ENCODE measurements at regions not wholly inside any gene's neighbourhood (a gene's known extent, or its start where the extent isn't known, plus 50 kb on each side); places are given as distances from the start of the nearest gene placed in this dataset.

- no peak for DNase-seq
Observed at GRCh38 chr14:101110729-101111619, 207.5 kb upstream of the RTL1 start.

GRCh38 chr14:101111620-101112290 is 208.2 kb upstream of the RTL1 start:
- DNase-seq: no peak

DNA sequence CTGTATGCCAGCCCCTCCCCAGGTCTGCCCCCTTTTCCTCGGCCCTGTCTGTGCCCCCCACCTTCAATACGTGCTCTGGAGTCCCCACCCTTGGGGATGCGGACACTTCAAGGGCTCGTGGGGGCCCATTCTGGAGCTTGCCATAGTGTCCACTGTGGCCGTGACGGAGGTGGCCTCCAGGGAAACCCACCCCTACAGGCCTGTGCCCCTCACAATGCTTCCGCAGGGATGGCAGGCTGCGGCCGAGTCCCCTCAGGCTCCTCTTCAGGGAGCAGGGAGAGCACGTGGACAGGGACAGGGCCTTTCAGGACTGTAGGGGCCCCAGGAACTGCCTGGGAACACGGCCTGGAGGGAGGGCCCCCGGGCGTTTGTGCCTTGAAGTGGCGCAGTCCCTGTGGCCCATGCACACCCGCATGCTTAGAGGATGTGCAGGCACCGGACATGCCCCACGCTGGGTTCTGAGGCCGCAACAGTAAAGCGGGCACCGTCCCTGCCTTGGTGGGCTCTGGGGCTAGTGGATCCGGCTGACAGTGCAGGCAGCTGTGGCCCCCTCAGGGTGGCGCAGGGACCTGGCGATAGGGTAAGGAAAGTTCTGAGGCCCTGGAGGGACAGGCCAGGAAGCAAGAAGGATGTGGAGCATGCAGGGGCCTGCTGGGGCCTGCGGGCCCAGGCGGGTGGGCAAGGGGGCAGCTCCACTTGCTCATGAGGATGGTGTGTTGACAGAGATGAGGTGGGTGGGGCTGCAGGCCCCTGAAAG is 209.0 kb upstream of the RTL1 start:
- no peak for DNase-seq

- DNase-seq: no peak
Observed at GRCh38 chr14:101113108-101113612, 209.6 kb upstream of the RTL1 start.

DNA sequence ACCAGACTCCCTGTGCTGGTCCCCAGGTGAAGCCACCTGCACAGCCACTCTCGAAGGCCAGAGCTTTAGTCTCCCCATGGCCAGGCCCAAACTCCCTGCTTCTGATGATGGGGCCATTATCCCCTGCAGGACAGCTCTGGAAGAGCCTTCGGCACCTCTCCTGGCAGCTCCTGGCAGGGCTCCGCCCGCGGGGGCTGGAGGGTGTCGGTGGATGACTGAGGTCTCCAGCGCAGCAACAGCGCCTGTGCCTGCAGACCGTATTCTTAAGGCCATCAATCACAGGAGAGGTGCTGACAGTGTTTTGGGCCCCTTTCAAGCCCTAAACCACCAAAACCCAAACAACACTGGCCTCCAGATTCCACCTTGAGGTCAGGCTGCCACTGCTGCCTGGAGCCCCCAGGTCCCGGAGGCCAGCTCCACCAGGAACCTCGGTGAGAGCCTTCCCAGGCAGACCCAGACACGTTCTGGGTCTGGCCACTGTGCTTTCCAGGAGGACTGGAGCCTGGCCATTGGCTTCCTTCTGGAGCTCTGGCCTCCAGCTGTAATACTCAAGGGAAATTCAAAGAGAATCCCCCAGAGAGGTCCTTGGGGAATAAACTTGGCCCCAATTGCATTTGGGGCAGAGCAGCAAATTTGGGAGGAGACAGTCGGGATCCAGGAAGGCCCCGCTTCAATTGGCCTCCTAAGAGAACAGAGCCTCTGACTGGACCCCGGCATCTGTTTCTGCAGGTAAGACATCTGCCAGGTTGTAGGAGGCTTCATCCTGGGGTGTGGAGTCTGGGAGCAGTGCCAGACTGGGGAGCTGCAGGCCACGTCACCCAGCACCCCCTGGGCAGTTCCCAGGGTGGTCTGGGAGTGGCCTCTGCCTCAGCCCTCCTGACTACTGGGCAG is 210.6 kb upstream of the RTL1 start:
- no peak for DNase-seq

DNA sequence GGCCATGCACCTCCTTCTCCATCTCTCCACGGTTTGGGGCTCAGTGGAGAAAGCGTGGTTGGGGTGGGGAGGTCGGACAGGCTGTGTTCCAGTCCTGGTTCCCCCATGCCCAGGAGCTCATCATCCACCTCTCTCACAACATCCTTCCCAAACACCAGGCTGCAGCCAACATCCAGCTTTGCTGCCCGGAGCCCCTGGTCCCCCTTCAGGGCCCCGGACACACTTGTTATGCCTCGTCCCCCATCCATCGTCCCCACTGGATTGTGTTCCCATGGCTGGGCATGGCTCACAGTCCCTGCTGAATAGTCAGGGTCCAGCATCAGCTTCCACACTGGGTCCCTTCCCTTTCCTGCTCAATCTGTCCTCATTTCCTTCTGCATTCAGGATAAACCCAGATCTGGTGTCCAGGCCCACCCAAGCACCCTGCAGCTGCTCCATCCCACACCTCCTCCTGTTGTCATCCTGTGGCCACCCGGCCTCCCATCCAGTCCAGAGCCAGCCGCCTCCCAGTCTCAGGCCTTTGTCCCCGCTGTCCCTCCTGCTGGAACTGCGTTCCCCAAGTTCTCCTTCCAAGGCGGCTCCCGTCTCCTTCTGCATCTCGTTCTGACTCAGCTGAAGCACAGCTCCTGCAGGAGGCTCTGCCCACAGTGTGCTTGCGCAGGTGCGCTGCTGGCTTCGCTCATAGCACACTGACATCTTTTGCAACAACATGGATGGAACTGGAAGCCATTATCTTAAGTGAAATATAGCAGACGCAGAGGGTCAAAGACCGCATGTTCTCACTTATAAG is 211.4 kb upstream of the RTL1 start:
- DNase-seq: no peak

GRCh38 chr14:101115652-101116051 is 212.1 kb upstream of the RTL1 start:
- no peak for DNase-seq

DNA sequence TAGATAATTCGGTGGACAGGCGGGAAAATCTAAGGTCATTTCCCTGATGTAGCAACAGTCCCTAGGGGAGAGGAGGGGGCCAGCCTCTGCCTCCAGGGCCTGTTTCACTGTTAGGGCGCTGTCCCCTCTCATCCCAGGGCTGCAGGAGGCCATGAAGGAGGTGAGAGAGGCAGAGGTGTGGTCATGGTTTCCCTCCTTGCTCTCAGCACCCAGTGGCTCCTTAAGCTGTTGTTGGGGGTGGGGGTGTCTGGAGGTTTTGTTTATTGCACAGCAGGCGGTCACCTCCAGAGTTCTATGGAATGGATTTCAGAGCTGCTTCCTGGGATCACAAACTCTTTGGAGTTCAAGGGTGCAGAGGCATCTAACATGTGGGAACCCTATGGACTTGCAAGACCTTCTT is 212.5 kb upstream of the RTL1 start:
- DNase-seq: no peak

GRCh38 chr14:101116486-101117130 is 213.1 kb upstream of the RTL1 start:
- DNase-seq: no peak

- DNase-seq: no peak
Observed at GRCh38 chr14:101117543-101117942, 214.0 kb upstream of the RTL1 start.

DNA sequence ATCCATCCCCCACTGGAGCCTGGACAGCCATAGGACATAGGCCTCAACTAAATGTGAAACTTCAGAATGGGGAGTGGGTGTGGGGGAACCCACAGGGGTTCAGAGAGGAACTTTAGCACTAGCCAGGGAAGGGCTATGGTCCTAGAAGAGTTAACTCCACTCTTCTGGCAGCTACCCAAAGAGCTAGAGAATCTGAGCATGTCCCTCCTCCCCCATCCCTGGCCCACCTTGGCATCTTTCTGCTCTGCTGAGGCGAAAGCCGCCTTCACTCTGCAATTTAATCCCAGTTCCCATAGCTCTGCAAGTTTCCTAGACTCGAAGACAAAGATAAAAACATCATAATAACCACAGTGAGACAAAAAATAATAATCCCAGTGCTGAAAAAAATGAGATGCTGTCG is 214.7 kb upstream of the RTL1 start:
- DNase-seq: no peak

GRCh38 chr14:101118746-101119591 is 215.4 kb upstream of the RTL1 start:
- no peak for DNase-seq

DNA sequence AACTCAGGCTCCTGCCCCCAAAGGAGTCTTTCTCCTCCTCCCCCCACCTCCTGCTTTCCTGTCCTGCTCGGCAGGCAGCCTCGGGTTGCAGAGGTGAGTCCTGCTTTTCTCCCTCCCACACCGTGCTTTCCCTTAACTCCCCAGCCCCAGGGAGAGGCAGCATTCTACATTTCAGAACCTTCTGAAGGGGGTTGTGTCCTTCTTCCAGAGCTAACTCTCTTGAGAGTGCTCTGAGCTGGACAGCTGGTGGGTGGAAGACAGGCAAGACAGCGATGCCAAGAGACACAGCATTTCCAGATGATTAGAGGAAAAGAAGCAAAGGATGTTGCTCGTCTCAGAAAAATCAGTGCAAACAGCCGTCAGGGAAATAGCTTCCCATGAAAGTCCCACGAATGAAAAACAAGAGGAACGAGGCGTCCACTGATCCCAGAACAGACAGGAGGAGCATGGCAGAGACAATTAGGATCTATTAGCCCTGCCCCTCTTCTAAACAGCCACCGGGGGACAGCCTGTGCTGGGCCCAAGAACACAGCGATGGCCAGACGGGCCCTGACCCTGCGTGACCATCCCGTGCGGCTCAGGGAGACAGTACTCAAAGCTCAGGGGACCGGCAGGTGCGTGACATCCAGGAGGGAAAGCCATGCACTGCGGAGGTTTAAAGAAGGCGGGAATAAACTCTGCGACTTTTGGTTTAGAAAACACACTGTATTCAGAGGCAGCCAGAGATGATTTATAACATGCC is 216.5 kb upstream of the RTL1 start:
- no peak for DNase-seq

GRCh38 chr14:101120641-101121507 is 217.4 kb upstream of the RTL1 start:
- DNase-seq: no peak

- no peak for DNase-seq
Observed at GRCh38 chr14:101121508-101122139, 218.1 kb upstream of the RTL1 start.

- peak; percentile 4 for DNase-seq
Observed at GRCh38 chr14:101122237-101123141, 219.0 kb upstream of the RTL1 start.

Data from activated CD4-positive, alpha-beta T cell treated with anti-CD3 and anti-CD28 coated beads for 1 hour (primary cell).